GM18526 (cell line): ENCODE measurements at regions not wholly inside any gene's neighbourhood (a gene's known extent, or its start where the extent isn't known, plus 50 kb on each side); places are given as distances from the start of the nearest gene placed in this dataset.

Experiments
- POLR2A ChIP-seq: IDR thresholded peaks from 3 replicates; pipeline ENCODE4 v1.6.1; 2011; ENCODE audit not compliant: insufficient read length; ENCODE audit errors: extremely low read depth

GRCh38 chr21:24050231-24050630 lies 1557.0 kb downstream of the MRPL39 start:
- no peak for TF ChIP-seq POLR2A

GRCh38 chr21:24046829-24047443 lies 1560.3 kb downstream of the MRPL39 start:
- no peak for TF ChIP-seq POLR2A

- no peak for TF ChIP-seq POLR2A
These were observed 1561.5 kb downstream of the MRPL39 start for GRCh38 chr21:24045775-24046215.

GRCh38 chr21:24045373-24045772 lies 1561.9 kb downstream of the MRPL39 start:
- TF ChIP-seq POLR2A = no peak

- TF ChIP-seq POLR2A = no peak
These were observed 1564.6 kb downstream of the MRPL39 start for GRCh38 chr21:24042687-24043086.

GRCh38 chr21:24032709-24033232 lies 1574.5 kb downstream of the MRPL39 start:
- TF ChIP-seq POLR2A = no peak

- no peak for TF ChIP-seq POLR2A
These were observed 1579.9 kb downstream of the MRPL39 start for GRCh38 chr21:24027396-24027795.

GRCh38 chr21:24025101-24025500 lies 1582.2 kb downstream of the MRPL39 start:
- TF ChIP-seq POLR2A = no peak

GRCh38 chr21:24023936-24024335 lies 1583.3 kb downstream of the MRPL39 start:
- TF ChIP-seq POLR2A = no peak

GRCh38 chr21:24023402-24023801 lies 1583.9 kb downstream of the MRPL39 start:
- TF ChIP-seq POLR2A = no peak

- TF ChIP-seq POLR2A = no peak
These were observed 1592.9 kb downstream of the MRPL39 start for GRCh38 chr21:24014381-24014780.

- no peak for TF ChIP-seq POLR2A
These were observed 1596.2 kb downstream of the MRPL39 start for GRCh38 chr21:24011087-24011486.

GRCh38 chr21:24007592-24007991 lies 1599.7 kb downstream of the MRPL39 start:
- no peak for TF ChIP-seq POLR2A

- no peak for TF ChIP-seq POLR2A
These were observed 1620.3 kb downstream of the MRPL39 start for GRCh38 chr21:23986987-23987386.

GRCh38 chr21:23986214-23986613 lies 1621.1 kb downstream of the MRPL39 start:
- no peak for TF ChIP-seq POLR2A

- TF ChIP-seq POLR2A = no peak
These were observed 1624.7 kb downstream of the MRPL39 start for GRCh38 chr21:23982546-23982945.

- TF ChIP-seq POLR2A = no peak
These were observed 1629.3 kb downstream of the MRPL39 start for GRCh38 chr21:23977971-23978370.
